Skin epidermis (tissue), 12 donors: ENCODE measurements at regions not wholly inside any gene's neighbourhood (a gene's known extent, or its start where the extent isn't known, plus 50 kb on each side); places are given as distances from the start of the nearest gene placed in this dataset.

Experiments
- H3K27ac ChIP-seq, 21 experiments: fragments of 200-600 bp; sonication (generic) in 11 of 21; one replicate each; pipeline ENCODE4 v1.5.0; 2020; ENCODE audit warnings: mild to moderate bottlenecking in 3 of 21, inconsistent platforms in 2 of 21, moderate library complexity in 2 of 21
- H3K4me3 ChIP-seq, 7 experiments: fragments of 200-600 bp; sonication (generic) in 2 of 7; one replicate each; pipeline ENCODE4 v1.5.0; 2020; ENCODE audit warnings: inconsistent platforms in 2 of 7, mild to moderate bottlenecking in 2 of 7, moderate library complexity in 1 of 7

GRCh38 chr6:40973304-40973703 lies 65.7 kb downstream of the UNC5CL start:
- Histone ChIP-seq H3K4me3 (no peak overlapping the region), H3K27ac (no peak overlapping the region)

- no peak overlapping the region for H3K4me3 ChIP-seq
- no peak overlapping the region for H3K27ac ChIP-seq
Measured at GRCh38 chr6:40972814-40973213, 66.2 kb downstream of the UNC5CL start.

- Histone ChIP-seq H3K4me3 (no peak overlapping the region), H3K27ac (no peak overlapping the region)
Measured at GRCh38 chr6:40972190-40972589, 66.8 kb downstream of the UNC5CL start.

GRCh38 chr6:40968620-40969164 lies 70.3 kb downstream of the UNC5CL start:
- H3K4me3 ChIP-seq = no peak overlapping the region
- H3K27ac ChIP-seq = no peak overlapping the region

GRCh38 chr6:40966860-40967259 lies 72.2 kb downstream of the UNC5CL start:
- H3K27ac ChIP-seq = no peak overlapping the region

GRCh38 chr6:40965046-40965445 lies 74.0 kb downstream of the UNC5CL start:
- no peak overlapping the region for H3K27ac ChIP-seq
- no peak overlapping the region for H3K4me3 ChIP-seq

More at GRCh38 chr6:40966860-40967259, 72.2 kb downstream of the UNC5CL start:
- H3K4me3 ChIP-seq = no peak overlapping the region

- Histone ChIP-seq H3K4me3 (no peak overlapping the region), H3K27ac (no peak overlapping the region)
Measured at GRCh38 chr6:40963019-40963418, 76.0 kb downstream of the UNC5CL start.

GRCh38 chr6:40962241-40962640 lies 76.8 kb downstream of the UNC5CL start:
- Histone ChIP-seq H3K27ac (no peak overlapping the region), H3K4me3 (no peak overlapping the region)

- no peak overlapping the region for H3K27ac ChIP-seq
- no peak overlapping the region for H3K4me3 ChIP-seq
Measured at GRCh38 chr6:40961831-40962230, 77.2 kb downstream of the UNC5CL start.

- Histone ChIP-seq H3K4me3 (no peak overlapping the region), H3K27ac (no peak overlapping the region)
Measured at GRCh38 chr6:40960742-40961430, 78.1 kb downstream of the UNC5CL start.

GRCh38 chr6:40959781-40960327 lies 79.2 kb downstream of the UNC5CL start:
- H3K4me3 ChIP-seq = no peak overlapping the region
- no peak overlapping the region for H3K27ac ChIP-seq

- peak overlapping the region in 1 of 21 experiments; percentile 17 for H3K27ac ChIP-seq
- H3K4me3 ChIP-seq = no peak overlapping the region
Measured at GRCh38 chr6:40958738-40959137, 80.3 kb downstream of the UNC5CL start.

GRCh38 chr6:40957616-40958492 lies 81.2 kb downstream of the UNC5CL start:
- peak overlapping the region in 3 of 21 experiments; percentile 3 to 17 (median 6) for H3K27ac ChIP-seq
- H3K4me3 ChIP-seq = no peak overlapping the region

GRCh38 chr6:40956936-40957335 lies 82.1 kb downstream of the UNC5CL start:
- H3K4me3 ChIP-seq = no peak overlapping the region
- peak overlapping the region in 1 of 21 experiments; percentile 6 for H3K27ac ChIP-seq

GRCh38 chr6:40955178-40955545 lies 83.9 kb downstream of the UNC5CL start:
- Histone ChIP-seq H3K27ac (no peak overlapping the region), H3K4me3 (no peak overlapping the region)

GRCh38 chr6:40954446-40955177 lies 84.4 kb downstream of the UNC5CL start:
- no peak overlapping the region for H3K4me3 ChIP-seq
- H3K27ac ChIP-seq = no peak overlapping the region

GRCh38 chr6:40953486-40953885 lies 85.5 kb downstream of the UNC5CL start:
- H3K27ac ChIP-seq = no peak overlapping the region
- H3K4me3 ChIP-seq = no peak overlapping the region

- H3K27ac ChIP-seq = peak overlapping the region in 2 of 21 experiments; percentile 15 to 17
- no peak overlapping the region for H3K4me3 ChIP-seq
Measured at GRCh38 chr6:40950986-40951698, 87.9 kb downstream of the UNC5CL start.

GRCh38 chr6:40948570-40948969 lies 90.5 kb downstream of the UNC5CL start:
- no peak overlapping the region for H3K4me3 ChIP-seq
- H3K27ac ChIP-seq = no peak overlapping the region
